Ectodermal cell (in vitro differentiated cells): ENCODE measurements at regions not wholly inside any gene's neighbourhood (a gene's known extent, or its start where the extent isn't known, plus 50 kb on each side); places are given as distances from the start of the nearest gene placed in this dataset.

Source experiments
- H3K27ac ChIP-seq: 2 replicates; pipeline ENCODE4 v1.7.0; 2013; ENCODE audit warnings: mild to moderate bottlenecking, low read depth, low read length; ENCODE audit not compliant: insufficient read depth, poor library complexity, severe bottlenecking
- H3K27me3 ChIP-seq: 2 replicates; pipeline ENCODE4 v1.7.0; 2013; ENCODE audit warnings: mild to moderate bottlenecking, low read length; ENCODE audit not compliant: insufficient read depth, control insufficient read depth, poor library complexity, severe bottlenecking
- H3K36me3 ChIP-seq: one replicate; pipeline ENCODE4 v1.7.0; 2013; ENCODE audit warnings: low read length; ENCODE audit not compliant: control insufficient read depth, insufficient read depth
- H3K4me1 ChIP-seq: one replicate; pipeline ENCODE4 v1.7.0; 2013; ENCODE audit warnings: low read length; ENCODE audit not compliant: control insufficient read depth, insufficient read depth
- H3K4me3 ChIP-seq: 2 replicates; pipeline ENCODE4 v1.7.0; 2013; ENCODE audit warnings: low read depth, low read length, control low read depth; ENCODE audit not compliant: insufficient read depth
- H3K9me3 ChIP-seq: 2 replicates; pipeline ENCODE4 v1.7.0; 2013; ENCODE audit warnings: mild to moderate bottlenecking, low read length, moderate library complexity; ENCODE audit not compliant: control insufficient read depth
- WGBS, 2 experiments: methylation state at CpG; one replicate each; pipeline ENCODE4 v1.1.7; 2013; ENCODE audit warnings: missing lambda C conversion rate in 2 of 2; 5-methylcytosine and 5-hydroxymethylcytosine counted together

DNA sequence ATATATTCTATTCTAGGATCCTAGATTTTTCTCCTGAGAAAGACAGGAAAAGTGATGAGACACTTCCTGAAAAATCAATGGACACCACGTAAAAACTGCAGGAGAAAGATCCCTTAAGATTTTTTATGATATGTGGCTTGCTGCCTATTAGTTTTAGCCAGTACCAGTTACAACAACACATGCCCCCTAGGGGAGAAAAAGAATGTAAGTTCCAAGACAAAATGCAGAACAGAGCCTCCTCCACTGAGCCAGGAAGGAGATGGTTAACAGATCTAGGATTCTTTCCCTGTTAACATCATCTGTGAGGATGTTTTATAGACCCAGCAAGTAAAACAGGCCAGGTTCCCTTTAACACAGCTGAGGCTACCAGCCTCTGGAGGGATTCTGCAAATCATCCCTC, 574.7 kb downstream of the TLE4 start:
- Histone ChIP-seq H3K27me3 (no peaks in the 10 kb centered on the region), H3K4me1 (peaks cover 2% of the 10 kb centered on the region), H3K36me3 (no peaks in the 10 kb centered on the region), H3K27ac (no peak overlapping the region), H3K9me3 (no peaks in the 10 kb centered on the region), H3K4me3 (no peak overlapping the region)
- WGBS, 2 experiments = 67 to 70% methylated on average over 1 of the region's 1 CpG

- Histone ChIP-seq H3K27ac (no peak overlapping the region), H3K27me3 (no peaks in the 10 kb centered on the region), H3K9me3 (no peaks in the 10 kb centered on the region), H3K4me1 (peaks cover 2% of the 10 kb centered on the region), H3K36me3 (no peaks in the 10 kb centered on the region), H3K4me3 (no peak overlapping the region)
- 93 to 100% methylated on average over 1 to 2 of the region's 2 CpGs for WGBS, 2 experiments
Measured at GRCh38 chr9:80144856-80145255, 573.1 kb downstream of the TLE4 start.

DNA sequence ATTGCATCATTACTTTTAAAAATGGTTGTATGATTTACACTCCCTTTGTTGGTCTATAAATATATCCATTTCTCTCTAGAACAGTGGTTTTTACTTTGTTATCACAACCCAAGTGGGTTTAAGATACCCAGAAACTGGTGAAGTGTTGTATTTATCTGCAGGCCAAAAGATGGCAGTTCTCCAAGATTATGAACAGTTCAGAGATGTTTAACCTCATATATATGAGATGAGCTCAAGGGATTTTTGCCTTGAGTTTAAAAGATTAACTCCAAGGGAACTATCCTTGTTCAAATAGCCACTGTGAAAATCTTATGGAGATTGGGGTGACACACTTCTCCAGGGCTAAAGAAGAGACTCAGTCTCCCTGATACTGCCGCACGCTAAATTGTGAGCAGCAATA, 572.6 kb downstream of the TLE4 start:
- Histone ChIP-seq H3K27ac (no peak overlapping the region), H3K36me3 (no peaks in the 10 kb centered on the region), H3K27me3 (no peaks in the 10 kb centered on the region), H3K9me3 (no peaks in the 10 kb centered on the region), H3K4me1 (peaks cover 2% of the 10 kb centered on the region), H3K4me3 (no peak overlapping the region)
- WGBS, 2 experiments = 100% methylated on average over 2 of the region's 2 CpGs

DNA sequence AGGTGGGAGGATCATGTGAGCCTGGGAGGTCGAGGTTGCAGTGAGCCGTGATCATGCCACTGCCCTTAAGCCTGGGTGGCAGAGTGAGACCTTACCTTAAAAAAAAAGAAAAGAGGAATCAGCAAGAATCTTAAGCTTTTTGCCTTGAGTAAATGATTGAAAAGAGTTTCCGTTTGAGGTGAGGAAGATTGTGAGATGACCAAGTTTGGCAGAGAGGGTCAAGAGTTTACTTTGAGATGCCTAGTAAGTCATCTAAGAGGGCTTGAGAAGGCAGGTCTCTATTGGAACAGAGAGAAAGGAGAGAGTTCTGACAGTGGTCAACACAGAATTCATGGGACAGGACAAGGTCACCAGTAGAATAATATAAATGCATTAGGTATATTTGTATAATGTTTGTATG, 572.1 kb downstream of the TLE4 start:
- Histone ChIP-seq H3K4me1 (peaks cover 2% of the 10 kb centered on the region), H3K36me3 (no peaks in the 10 kb centered on the region), H3K27me3 (no peaks in the 10 kb centered on the region), H3K27ac (no peak overlapping the region), H3K9me3 (no peaks in the 10 kb centered on the region), H3K4me3 (no peak overlapping the region)
- 93 to 94% methylated on average over 3 of the region's 3 CpGs for WGBS, 2 experiments

GRCh38 chr9:80134487-80134886, 562.7 kb downstream of the TLE4 start:
- no peak overlapping the region for H3K4me3 ChIP-seq
- WGBS, 2 experiments = 81 to 82% methylated on average over 2 of the region's 2 CpGs
- no peaks in the 10 kb centered on the region for H3K36me3 ChIP-seq
- no peaks in the 10 kb centered on the region for H3K9me3 ChIP-seq
- H3K27ac ChIP-seq = no peak overlapping the region
- H3K4me1 ChIP-seq = no peaks in the 10 kb centered on the region
- H3K27me3 ChIP-seq = no peaks in the 10 kb centered on the region

DNA sequence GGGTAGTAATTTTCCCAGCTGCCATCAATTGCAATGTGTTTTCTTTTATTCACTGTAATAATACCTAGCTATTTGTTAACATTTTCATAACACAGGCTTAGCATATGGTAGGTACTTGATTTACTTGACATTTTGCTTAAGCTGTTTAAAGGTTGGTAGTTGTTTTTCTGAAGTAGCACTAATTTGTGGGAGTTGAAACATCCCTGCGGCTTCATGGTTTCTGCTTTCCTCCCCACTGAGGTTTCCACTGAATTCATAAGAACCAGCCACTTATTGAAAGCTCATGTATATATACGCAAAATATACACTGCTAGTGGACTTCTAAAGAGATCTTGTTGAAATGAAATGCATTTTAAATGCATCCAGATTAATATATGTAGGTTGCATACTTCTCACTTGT, 559.9 kb downstream of the TLE4 start:
- Histone ChIP-seq H3K9me3 (no peaks in the 10 kb centered on the region), H3K4me3 (no peak overlapping the region), H3K27ac (no peak overlapping the region), H3K27me3 (no peaks in the 10 kb centered on the region), H3K36me3 (no peaks in the 10 kb centered on the region), H3K4me1 (no peaks in the 10 kb centered on the region)
- 85 to 97% methylated on average over 2 of the region's 2 CpGs for WGBS, 2 experiments

- WGBS, 2 experiments = 94 to 95% methylated on average over 6 of the region's 6 CpGs
- Histone ChIP-seq H3K4me3 (no peak overlapping the region), H3K27ac (no peak overlapping the region), H3K27me3 (no peaks in the 10 kb centered on the region), H3K4me1 (no peaks in the 10 kb centered on the region), H3K9me3 (no peaks in the 10 kb centered on the region), H3K36me3 (no peaks in the 10 kb centered on the region)
Measured at GRCh38 chr9:80127920-80128319, 556.2 kb downstream of the TLE4 start.

- WGBS, 2 experiments = 91 to 92% methylated on average over 3 of the region's 3 CpGs
Measured at GRCh38 chr9:80125731-80126264, 554.0 kb downstream of the TLE4 start.

GRCh38 chr9:80117031-80117430, 545.3 kb downstream of the TLE4 start:
- 86 to 91% methylated on average over 3 of the region's 3 CpGs for WGBS, 2 experiments
- no peaks in the 10 kb centered on the region for H3K36me3 ChIP-seq
- H3K4me3 ChIP-seq = no peak overlapping the region
- no peak overlapping the region for H3K27ac ChIP-seq
- no peaks in the 10 kb centered on the region for H3K9me3 ChIP-seq
- H3K4me1 ChIP-seq = no peaks in the 10 kb centered on the region
- H3K27me3 ChIP-seq = no peaks in the 10 kb centered on the region

More at GRCh38 chr9:80125731-80126264, 554.0 kb downstream of the TLE4 start:
- Histone ChIP-seq H3K27me3 (no peaks in the 10 kb centered on the region), H3K4me1 (no peaks in the 10 kb centered on the region), H3K27ac (no peak overlapping the region), H3K4me3 (no peak overlapping the region), H3K36me3 (no peaks in the 10 kb centered on the region), H3K9me3 (no peaks in the 10 kb centered on the region)

DNA sequence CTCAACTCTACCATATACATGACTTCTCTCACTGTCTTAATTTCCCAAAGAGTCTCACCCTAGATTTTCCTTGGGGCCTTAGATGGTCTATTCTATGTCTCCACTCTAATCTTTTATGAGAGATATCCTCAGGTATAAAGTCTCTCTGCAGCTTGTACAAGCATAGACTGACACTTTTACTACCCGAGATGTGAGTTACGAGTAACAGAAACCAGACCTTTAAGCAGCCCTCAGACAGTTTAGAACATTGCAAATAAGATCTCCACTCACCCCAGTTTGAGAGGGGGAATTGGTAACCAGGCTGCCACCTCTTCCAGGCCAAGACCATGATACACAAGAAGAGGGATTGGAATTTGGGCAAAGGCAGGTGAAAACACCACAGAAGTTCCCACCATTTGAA, 542.5 kb downstream of the TLE4 start:
- Histone ChIP-seq H3K27ac (no peak overlapping the region), H3K4me1 (no peaks in the 10 kb centered on the region), H3K36me3 (no peaks in the 10 kb centered on the region), H3K9me3 (no peaks in the 10 kb centered on the region), H3K4me3 (no peak overlapping the region), H3K27me3 (no peaks in the 10 kb centered on the region)
- 67 to 71% methylated on average over 2 of the region's 2 CpGs for WGBS, 2 experiments
